HG02759 (cell line): ENCODE measurements at regions not wholly inside any gene's neighbourhood (a gene's known extent, or its start where the extent isn't known, plus 50 kb on each side); places are given as distances from the start of the nearest gene placed in this dataset.

Experiments
- ATAC-seq: cut with Tn5 transposase; IDR thresholded peaks from one replicate; pipeline ENCODE4 v1.9.1; 2021; ENCODE audit warnings: mild to moderate bottlenecking, moderate library complexity; ENCODE audit not compliant: unreplicated experiment

- no peak for ATAC-seq
Observed at GRCh38 chr9:99282406-99282805, 60.3 kb downstream of the SEC61B start.

GRCh38 chr9:99285965-99286364 lies 63.9 kb downstream of the SEC61B start:
- ATAC-seq, result no peak

- ATAC-seq, result no peak
Observed at GRCh38 chr9:99286536-99286935, 64.5 kb downstream of the SEC61B start.

- ATAC-seq, result no peak
Observed at GRCh38 chr9:99287641-99288040, 65.6 kb downstream of the SEC61B start.

GRCh38 chr9:99288830-99289229 lies 66.7 kb downstream of the SEC61B start:
- ATAC-seq, result no peak

GRCh38 chr9:99294850-99295461 lies 72.9 kb downstream of the SEC61B start:
- no peak for ATAC-seq

- peak; percentile 76 for ATAC-seq
Observed at GRCh38 chr9:99296291-99296951, 74.3 kb downstream of the SEC61B start.

GRCh38 chr9:99298614-99299013 lies 76.5 kb downstream of the SEC61B start:
- ATAC-seq, result no peak

- ATAC-seq, result no peak
Observed at GRCh38 chr9:99299211-99300102, 77.4 kb downstream of the SEC61B start.

GRCh38 chr9:99300103-99300439 lies 78.0 kb downstream of the SEC61B start:
- no peak for ATAC-seq

GRCh38 chr9:99300603-99301002 lies 78.5 kb downstream of the SEC61B start:
- ATAC-seq, result no peak

GRCh38 chr9:99303177-99303576 lies 81.1 kb downstream of the SEC61B start:
- ATAC-seq, result no peak

- ATAC-seq, result no peak
Observed at GRCh38 chr9:99305124-99305523, 83.0 kb downstream of the SEC61B start.

- ATAC-seq, result no peak
Observed at GRCh38 chr9:99305820-99306811, 84.0 kb downstream of the SEC61B start.

GRCh38 chr9:99307851-99308250 lies 85.8 kb downstream of the SEC61B start:
- ATAC-seq, result no peak

- ATAC-seq, result no peak
Observed at GRCh38 chr9:99309141-99309939, 87.3 kb downstream of the SEC61B start.

- no peak for ATAC-seq
Observed at GRCh38 chr9:99312736-99313135, 90.7 kb downstream of the SEC61B start.

- ATAC-seq, result no peak
Observed at GRCh38 chr9:99319048-99319447, 97.0 kb downstream of the SEC61B start.

- ATAC-seq, result no peak
Observed at GRCh38 chr9:99322299-99322698, 100.2 kb downstream of the SEC61B start.
